IPS-NIHi7 (cell line): ENCODE measurements at regions not wholly inside any gene's neighbourhood (a gene's known extent, or its start where the extent isn't known, plus 50 kb on each side); places are given as distances from the start of the nearest gene placed in this dataset.
"Not testable (repeated sequence)": the region's sequence is repeated elsewhere in the genome, so short reads cannot be mapped to it uniquely, and the experiment has no call there.

Experiments used
- DNase-seq: peaks from one replicate; pipeline ENCODE4 v3.0.0; 2012; ENCODE audit warnings: mixed read lengths; ENCODE audit errors: extremely low spot score

GRCh38 chr21:36246080-36246631 is 73.8 kb upstream of the MORC3 start:
- DNase-seq = no peak

DNA sequence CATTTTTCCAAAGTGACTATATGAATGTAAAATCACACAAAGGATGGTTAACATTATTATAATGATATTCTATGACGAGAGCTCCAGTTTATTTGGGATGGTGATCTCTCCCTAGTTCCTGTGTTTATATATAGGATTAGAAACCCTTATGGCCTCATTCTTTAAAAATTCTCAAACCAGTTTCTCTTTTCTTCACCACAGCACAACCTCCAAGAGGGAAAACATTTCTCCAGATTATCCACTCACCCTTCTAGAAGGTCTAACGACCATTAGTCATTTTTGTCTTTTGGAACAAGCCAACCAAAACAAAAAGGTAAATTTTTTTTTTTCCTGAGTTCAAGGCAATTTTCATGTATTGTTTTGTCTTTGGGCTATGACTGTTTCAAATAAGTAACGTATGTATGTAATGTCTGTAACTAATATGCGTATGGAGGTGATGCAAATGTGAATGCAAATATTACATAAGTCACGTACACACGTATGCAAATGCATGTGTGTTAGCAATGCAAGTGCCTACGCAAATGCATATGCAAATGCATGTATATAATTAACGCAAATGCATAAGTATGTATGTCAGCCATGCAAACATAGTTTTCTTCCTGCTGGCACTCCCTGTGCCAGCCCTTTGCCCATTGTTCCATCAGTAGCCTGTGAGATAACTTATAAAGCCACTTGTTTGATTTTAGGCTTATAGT is 72.5 kb upstream of the MORC3 start:
- DNase-seq = no peak

DNA sequence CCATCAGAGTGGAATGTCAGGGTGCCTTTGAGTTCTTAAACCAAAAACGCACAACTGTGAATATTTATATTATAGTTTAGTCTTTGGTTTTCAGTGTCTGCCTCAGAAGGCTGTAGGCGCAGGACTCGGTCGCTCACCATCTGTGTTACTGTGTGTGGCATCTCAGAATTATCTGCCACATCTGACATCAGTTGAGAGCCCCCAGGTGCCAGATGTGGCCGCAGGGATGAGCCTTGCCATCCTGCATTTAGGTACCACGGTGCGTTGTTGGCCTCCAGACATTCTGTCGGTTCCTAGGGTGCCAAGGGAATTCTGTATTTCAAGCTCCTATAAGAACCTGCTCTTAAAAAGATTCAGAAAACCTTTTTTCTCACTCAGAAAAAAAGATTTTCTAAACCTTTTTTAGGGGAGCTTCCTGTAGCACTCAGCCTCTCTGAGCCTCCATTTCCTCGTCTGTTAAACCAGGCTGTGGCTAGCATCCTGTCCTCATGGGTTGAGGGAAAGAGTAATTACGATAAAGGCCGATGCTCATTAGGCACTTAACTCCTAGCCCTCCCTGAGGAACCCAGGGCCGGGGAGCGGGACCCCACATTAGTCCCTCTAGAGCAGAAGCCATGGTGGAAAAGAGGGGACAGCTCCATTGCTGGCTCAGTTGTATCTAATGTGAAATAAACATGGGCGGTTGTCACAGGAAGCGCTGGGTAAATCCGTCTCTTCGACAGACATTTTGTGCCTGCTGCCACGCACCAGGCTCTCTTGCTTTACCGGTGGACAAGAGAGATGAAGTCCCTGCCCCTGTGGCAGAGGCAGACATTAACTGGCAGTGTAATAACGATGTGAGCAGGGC is 70.2 kb upstream of the MORC3 start:
- no peak for DNase-seq

DNA sequence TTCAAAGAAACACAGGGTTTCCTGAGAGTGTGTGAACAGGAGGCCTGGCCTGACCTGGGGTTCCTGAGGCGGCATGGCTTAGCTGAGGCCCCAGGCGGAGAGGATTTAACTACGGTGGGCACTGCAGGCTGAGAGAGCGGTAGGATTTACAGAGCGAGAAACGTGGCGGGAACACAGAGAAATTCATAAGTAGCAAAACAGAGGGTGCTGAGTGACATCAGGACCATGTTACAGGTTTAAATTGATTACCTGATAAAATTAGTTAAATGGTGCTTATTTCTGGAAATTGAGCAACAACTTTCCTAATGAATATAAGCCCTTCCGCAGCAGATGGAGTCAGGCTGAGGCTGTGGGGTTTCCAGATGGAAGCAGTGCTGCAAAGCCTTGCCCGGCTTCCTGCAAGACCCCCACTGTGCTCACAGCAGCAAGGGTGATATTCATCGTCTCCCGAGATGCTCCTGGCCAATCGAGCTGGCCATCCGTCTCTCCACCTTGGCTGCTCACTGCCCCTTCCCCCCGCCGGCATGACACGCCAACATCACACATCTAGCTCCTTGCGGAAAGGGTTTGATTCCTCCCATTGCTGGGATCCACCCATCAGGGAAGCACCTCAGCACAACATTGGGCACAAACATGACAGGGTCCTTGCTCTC is 69.4 kb upstream of the MORC3 start:
- DNase-seq = no peak

GRCh38 chr21:36254106-36254941 is 65.7 kb upstream of the MORC3 start:
- DNase-seq = no peak

- no peak for DNase-seq
Observed at GRCh38 chr21:36255663-36256062, 64.3 kb upstream of the MORC3 start.

DNA sequence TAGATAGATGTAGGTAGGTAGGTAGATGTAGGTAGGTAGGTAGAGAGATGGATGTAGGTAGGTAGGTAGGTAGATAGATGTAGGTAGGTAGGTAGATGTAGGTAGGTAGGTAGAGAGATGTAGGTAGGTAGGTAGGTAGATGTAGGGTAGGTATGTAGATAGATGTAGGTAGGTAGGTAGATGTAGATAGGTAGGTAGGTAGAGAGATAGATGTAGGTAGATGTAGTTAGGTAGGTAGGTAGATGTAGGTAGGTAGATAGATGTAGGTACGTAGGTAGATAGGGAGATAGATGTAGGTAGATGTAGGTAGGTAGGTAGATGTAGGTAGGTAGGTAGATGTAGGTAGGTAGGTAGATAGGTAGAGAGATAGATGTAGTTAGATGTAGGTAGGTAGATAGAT is 62.3 kb upstream of the MORC3 start:
- DNase-seq = no peak

DNA sequence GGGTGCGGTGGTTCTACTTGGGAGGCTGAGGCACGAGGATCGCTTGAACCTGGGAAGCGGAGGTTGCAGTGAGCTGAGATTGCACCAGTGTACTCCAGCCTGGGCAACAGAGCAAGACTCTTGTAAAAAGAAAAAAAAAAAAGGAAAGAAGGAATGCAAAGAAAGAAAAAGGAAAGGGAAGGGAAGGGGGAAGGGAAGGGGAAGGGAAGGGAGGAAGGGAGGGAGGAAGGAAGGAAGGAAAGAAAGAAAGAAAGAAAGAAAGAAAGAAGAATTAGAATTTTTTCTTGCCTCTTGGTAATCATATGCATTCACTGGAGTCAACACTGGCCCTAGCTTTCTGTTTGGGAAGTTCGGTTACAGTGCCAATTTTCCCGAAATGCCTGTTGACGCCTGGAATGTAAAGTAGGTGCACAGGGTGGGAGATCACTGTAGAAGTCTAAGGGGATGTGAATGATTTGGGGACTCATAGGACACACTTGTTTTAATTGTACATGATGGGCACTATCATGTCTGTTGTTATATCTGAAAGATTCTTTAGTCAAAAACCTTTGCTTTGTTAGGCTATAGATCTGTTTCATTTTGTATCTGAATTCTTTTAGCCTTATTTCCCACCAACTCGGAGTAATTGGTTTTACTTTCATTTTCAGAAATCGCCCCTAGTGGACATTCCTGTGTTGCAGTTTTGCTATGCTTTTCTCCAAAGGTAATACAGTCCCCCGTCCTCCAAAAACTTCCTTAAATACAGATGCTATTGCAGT is 59.8 kb upstream of the MORC3 start:
- peak; percentile 61 for DNase-seq

DNA sequence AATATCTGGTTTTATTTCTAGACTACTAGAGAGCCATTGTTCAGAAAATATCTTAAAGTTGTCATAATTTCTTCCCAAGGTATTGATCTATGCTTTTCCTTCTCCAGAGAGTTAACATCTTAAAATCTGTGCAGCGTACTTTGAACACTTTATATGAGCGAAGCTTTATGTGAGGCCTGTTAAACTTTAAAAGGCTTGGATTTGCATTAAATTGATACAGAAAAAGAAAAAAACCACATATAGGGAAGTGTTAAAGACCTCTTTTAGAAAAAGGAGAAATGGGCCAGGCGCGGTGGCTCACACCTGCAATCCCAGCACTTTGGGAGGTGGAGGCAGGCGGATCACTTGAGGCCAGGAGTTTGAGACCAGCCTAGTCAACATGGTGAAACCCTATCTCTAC is 59.2 kb upstream of the MORC3 start:
- DNase-seq = no peak

DNA sequence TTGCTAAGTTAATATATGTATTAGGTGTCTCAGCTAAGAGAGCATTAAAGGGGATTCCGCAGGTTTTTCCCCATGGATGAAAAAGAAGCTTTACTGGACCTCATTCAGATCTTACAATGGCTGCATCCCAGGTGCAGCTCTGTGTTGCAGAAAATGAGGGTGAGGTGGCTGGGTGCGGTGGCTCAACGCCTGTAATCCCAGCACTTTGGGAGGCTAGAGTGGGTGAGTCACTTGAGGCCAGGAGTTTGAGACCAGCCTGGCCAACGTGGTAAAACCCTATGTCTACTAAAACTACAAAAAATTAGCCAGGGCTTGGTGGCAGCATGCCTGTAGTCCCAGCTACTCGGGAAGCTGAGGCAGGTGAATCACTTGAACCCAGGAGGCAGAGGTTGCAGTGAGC is 58.5 kb upstream of the MORC3 start:
- no peak for DNase-seq

DNA sequence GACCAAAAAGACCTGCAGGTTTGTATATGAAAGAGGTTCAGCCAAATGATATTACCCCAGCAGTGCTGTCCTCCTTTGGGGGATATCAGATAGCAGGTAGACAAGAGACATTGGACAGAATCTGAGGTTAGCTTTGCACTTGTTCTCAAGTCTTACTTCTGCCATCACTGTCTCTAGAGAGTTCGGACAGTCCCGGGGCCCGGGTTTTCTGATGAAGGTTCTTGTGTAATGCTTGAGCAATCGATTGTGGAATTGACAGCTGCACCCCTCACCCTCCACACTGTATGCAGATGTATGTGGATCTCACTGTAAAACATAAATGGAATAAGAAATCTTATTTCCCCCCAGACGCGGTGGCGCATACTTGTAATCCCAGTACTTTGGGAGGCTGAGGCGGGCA is 56.2 kb upstream of the MORC3 start:
- DNase-seq = no peak

- no peak for DNase-seq
Observed at GRCh38 chr21:36265431-36265830, 54.6 kb upstream of the MORC3 start.

- not testable (repeated sequence) for DNase-seq
Observed at GRCh38 chr21:36267828-36268227, 52.2 kb upstream of the MORC3 start.

- DNase-seq = not testable (repeated sequence)
Observed at GRCh38 chr21:36268264-36268663, 51.7 kb upstream of the MORC3 start.
